ENCODE measurements at regions not wholly inside any gene's neighbourhood (a gene's known extent, or its start where the extent isn't known, plus 50 kb on each side); places are given as distances from the start of the nearest gene placed in this dataset.

GRCh38 chr10:88218362-88218761 lies 354.9 kb downstream of the PTEN start:
- H3K4me3 ChIP-seq (ENCODE audit: low read depth in 2 of 2, low read length in 2 of 2), result no peak overlapping the region
- DNase-seq (ENCODE audit: low read depth, low spot score) (no peak), ATAC-seq (no peak)
- BruUV-seq (replicated peaks), result no TSS peak
- H3K27ac ChIP-seq (ENCODE audit: low read length), result no peak overlapping the region
- in situ Hi-C loops (cut with HindIII; ENCODE audit: low pct_unique_long_range_greater_than_20kb, low sequenced_read_pairs), result no loop called here
- no peaks in the 10 kb centered on the region for H3K9me3 ChIP-seq (ENCODE audit: control insufficient read depth, insufficient read depth, low read depth, low read length)
- ChIA-PET POLR2A (no interaction called here), CTCF (no interaction called here)
- intact Hi-C loops (cut with micrococcal nuclease; ENCODE audit: unreplicated experiment), result no loop called here
- H3K4me1 ChIP-seq (ENCODE audit: control insufficient read depth, insufficient read depth, low read length), result peaks cover 3% of the 10 kb centered on the region; the same call in 1 of the 2 replicates
- TF ChIP-seq REST (IDR thresholded peaks at IDR 0.05; ENCODE audit: insufficient read depth in 1 of 2, low read depth in 2 of 2, low read length in 1 of 2) (no peak), TCF7L2 (IDR thresholded peaks at IDR 0.05; ENCODE audit: low read depth, low read length) (no peak), POLR2AphosphoS5 (IDR thresholded peaks at IDR 0.05; ENCODE audit: low read depth, low read length) (no peak), SIN3A (IDR thresholded peaks at IDR 0.05; ENCODE audit: borderline replicate concordance, insufficient read depth, low read depth, low read length) (no peak), CTCF (IDR thresholded peaks at IDR 0.05) (no peak)
- peaks cover 7% of the 10 kb centered on the region for H3K27me3 ChIP-seq (ENCODE audit: control insufficient read depth, insufficient read depth, low read length)
- no peaks in the 10 kb centered on the region for H3K36me3 ChIP-seq (ENCODE audit: control insufficient read depth, insufficient read depth, low read length)

GRCh38 chr10:88219753-88220152 lies 356.3 kb downstream of the PTEN start:
- Histone ChIP-seq H3K27me3 (ENCODE audit: control insufficient read depth, insufficient read depth, low read length) (peaks cover 7% of the 10 kb centered on the region), H3K36me3 (ENCODE audit: control insufficient read depth, insufficient read depth, low read length) (no peaks in the 10 kb centered on the region), H3K4me3 (ENCODE audit: low read depth in 2 of 2, low read length in 2 of 2) (no peak overlapping the region), H3K27ac (ENCODE audit: low read length) (no peak overlapping the region), H3K9me3 (ENCODE audit: control insufficient read depth, insufficient read depth, low read depth, low read length) (no peaks in the 10 kb centered on the region), H3K4me1 (ENCODE audit: control insufficient read depth, insufficient read depth, low read length) (peaks cover 3% of the 10 kb centered on the region; the same call in 1 of the 2 replicates)
- POLR2A ChIA-PET, result no interaction called here
- no peak for TF ChIP-seq TCF7L2 (IDR thresholded peaks at IDR 0.05; ENCODE audit: low read depth, low read length)
- no peak for TF ChIP-seq REST (IDR thresholded peaks at IDR 0.05; ENCODE audit: insufficient read depth in 1 of 2, low read depth in 2 of 2, low read length in 1 of 2)
- no peak for TF ChIP-seq CTCF (IDR thresholded peaks at IDR 0.05)
- TF ChIP-seq SIN3A (IDR thresholded peaks at IDR 0.05; ENCODE audit: borderline replicate concordance, insufficient read depth, low read depth, low read length), result no peak
- TF ChIP-seq POLR2AphosphoS5 (IDR thresholded peaks at IDR 0.05; ENCODE audit: low read depth, low read length), result no peak
- no peak for DNase-seq (ENCODE audit: low read depth, low spot score)
- CTCF ChIA-PET, result no interaction called here
- in situ Hi-C loops (cut with HindIII; ENCODE audit: low pct_unique_long_range_greater_than_20kb, low sequenced_read_pairs), result no loop called here
- BruUV-seq (replicated peaks), result no TSS peak
- intact Hi-C loops (cut with micrococcal nuclease; ENCODE audit: unreplicated experiment), result no loop called here
- ATAC-seq, result no peak

Data from Panc1 (cell line).